ENCODE measurements at regions not wholly inside any gene's neighbourhood (a gene's known extent, or its start where the extent isn't known, plus 50 kb on each side); places are given as distances from the start of the nearest gene placed in this dataset.
A peak's percentile ranks its signal among the peaks of the same experiment; 100 is the strongest.

DNA sequence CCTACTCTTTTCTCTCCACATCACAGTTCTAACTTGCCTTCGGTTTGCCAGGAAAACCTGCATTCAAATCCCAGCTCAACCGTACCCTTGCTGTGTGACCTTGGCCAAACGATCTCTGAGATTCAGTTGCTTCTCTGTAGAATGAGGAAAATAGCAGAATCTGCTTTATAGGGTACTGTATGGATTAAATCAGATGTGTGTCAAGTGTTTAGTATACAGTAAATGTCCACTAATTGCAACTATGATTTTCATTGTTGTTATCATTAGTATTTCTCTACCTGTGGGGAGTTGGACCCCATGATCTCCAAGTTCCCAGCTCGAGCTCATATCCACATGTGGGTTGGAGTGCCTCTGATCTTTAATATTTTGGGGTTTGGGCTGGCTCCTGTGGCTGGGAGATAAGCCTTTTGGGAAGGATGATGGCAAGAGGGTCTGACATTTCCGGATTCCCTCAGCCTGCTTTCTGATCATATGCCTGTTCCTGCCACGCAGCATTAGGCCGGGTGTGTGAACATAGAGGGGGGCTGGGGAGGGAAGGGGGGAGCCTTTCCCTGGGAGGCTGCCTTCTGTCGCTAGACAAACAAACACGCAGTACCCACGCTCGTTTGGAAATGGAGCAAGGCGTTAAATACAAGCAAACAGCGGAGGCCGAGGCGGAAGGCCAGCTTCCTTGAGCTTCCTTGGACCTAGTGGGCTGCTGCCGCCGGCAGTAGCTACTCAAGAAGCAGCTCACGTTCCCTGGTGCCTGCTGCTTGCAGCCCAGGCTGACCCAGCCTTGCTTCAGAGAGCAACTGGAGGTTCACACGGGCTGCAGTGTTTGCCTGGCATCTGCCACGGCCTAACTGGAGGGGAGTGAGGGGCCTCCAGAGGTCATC, 213.5 kb upstream of the LHX5 start:
- no peak for DNase-seq (ENCODE audit: low read depth)

DNA sequence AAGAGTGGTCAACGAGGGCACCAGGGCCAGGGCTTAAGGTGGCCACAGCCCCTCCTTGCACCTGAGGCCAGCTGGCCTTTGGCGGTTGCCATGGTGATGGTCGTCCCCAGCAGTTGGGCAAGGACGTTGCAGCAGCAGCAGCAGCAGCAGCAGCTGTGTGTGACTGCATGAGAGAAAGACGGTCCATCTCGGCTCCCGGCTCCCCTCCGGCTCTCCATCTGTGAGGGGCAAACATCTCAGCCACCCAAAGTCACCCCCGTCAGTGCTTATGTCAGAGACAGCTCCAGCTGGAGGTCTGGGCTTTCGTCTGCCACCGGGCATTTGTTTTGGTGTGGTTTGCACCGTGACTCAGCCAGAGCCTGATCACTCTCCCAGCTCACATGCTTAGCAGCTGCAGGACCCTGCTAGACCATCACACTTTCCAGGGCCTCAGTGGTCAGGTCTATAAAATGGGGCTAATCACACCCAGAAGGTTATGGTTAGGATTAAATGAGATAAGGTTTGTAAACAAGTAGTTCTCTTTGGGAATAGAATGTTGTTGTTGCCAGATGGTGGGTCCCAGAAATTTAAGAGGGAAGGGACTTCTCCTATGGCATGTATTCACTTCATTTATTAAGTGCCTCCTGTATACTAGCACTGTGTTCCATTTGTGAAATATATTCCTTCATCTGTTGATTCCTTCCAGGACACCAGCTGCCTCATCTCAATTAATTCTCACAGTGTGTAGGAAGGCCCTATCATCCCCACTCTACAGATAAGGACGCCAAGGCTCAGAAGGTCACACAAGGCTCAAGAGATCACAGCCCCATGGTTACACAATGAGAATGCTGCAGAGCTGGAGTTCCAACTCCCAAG, 212.6 kb upstream of the LHX5 start:
- peak; percentile 66 for DNase-seq (ENCODE audit: low read depth)

DNA sequence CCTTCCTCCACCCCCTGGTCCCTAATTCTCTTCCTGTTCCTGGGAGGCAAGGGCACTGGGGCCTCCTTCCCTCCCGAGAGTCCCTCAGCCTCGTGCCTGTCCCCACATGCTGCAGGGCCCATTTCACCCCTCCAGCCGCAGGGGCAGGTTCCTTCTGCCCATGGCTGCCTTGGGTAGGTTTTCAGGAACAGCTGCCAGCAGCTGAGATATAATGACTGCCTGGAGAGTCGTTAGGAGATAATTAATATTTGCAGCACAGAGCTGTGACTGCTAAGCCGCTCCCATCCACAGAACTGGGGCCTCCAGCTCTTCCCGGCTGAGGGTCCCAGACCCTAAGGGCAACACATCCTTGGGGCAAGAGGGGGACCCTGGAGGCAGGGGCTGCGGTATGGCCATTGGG, 211.9 kb upstream of the LHX5 start:
- DNase-seq (ENCODE audit: low read depth): no peak

DNA sequence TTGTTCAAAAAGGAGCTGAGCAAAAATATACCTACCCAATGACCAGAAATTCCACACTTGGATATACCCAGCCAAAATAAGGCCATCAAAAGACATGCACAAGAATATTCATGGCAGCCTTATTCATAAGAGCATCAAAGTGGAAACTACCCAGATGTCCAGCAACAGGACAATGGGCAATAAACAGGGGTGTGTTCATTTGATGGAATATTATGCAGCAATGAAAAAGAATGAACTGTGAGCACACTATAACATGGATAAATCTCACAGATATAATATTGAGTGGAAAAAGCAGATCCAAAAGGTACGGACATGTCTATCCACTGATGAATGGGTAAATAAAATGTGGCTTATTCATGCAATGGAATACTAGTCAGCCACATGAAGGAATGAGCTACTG, 209.2 kb upstream of the LHX5 start:
- no peak for DNase-seq (ENCODE audit: low read depth)

DNA sequence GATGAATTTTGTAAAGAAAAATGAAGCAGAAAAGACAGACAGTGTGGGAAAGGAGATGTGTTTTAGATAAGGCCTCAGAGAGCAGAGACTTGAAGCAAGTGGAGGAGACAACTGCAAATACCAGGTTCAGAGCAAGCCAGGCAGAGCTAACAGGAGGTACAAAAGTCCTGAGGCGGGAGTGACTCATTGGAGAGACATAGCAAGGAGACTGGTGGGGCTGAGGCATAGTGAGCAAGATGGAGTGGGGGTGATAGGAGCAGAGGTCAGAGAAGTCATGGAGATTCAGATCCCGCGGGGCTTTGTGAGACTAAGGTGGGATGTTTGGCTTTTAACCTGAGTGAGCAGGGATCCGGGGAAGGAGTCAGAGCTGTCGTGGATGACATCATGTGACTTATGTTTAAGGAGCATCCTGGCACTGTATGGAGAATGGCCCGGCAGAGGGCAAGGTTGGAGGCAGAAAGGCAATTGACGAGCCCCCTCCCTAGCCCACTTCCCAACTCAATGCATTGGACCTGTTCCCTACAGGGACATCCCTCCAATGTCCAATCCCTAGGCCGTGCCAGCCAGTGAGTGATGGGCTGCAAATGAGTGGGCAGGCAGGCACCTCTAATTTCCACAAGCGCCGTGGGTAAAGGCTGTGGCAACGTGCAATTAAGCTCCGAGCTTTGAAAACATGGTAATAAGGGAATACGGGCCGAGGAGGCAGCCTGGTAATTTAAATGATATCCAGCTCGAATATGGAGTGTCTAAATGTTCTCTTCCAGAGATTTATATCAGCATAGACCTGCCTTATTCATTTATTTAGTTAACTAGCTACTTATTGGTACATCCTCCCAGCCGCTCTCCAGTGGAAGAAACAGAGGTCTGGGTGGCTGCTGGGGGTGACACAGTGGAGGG, 206.8 kb upstream of the LHX5 start:
- peak; percentile 57 for DNase-seq (ENCODE audit: low read depth)

DNA sequence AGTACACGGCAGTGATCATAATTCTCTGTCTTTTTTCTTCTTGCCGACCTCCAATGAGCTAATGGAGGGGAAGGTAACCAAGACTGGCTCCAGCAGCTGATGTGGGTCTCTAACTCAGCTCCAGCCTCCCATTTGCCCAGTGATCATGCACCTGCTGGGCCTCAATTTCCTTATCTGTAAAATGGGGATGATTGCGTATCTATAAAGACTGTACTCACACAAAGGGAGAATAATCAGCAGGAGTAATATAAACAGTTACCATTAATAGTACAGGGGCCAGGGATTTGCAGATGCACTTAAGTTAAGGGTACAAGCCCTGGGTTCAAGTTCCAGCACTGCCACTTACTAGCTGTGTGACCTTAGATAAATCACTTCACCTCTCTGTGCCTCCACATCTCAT, 204.9 kb upstream of the LHX5 start:
- no peak for DNase-seq (ENCODE audit: low read depth)

DNA sequence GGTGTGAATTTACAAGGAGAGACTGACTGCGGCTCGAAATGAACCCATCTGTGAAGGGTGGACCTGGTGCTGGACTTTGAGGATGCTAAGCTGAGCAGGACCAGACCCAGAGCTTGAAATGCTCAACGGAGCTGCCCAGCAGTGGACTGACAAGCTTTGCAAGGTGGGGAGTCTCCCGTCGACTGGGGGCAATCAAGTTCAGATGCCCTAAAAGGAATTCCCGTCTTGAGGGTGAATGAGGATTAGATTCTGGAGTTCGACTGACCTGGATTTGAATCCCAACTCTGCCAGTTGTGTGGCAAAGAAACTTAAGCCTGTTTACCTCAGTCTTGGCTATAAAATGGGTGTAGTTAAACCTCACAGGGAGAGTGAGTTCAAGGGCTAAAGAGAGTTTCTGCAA, 204.4 kb upstream of the LHX5 start:
- DNase-seq (ENCODE audit: low read depth): no peak

DNA sequence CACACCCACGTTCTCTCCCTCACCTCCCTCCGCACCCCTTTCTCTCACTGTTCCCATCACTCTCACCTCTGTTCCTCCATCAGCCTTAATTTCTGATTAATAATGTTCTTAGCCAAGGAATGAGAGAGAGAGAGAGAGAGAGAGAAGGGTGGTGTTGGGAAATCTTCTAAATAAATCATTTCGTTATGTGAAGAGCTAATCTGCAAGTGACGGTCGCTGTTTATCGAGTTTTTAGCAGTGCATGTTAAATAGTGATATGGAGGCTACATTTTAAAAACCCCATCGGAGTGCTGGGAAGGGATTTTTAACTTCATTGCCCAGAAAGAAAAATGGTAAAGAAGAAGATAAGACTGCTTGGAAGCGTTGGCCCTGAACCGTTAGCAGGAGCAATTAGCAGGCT, 203.3 kb upstream of the LHX5 start:
- DNase-seq (ENCODE audit: low read depth): no peak

DNA sequence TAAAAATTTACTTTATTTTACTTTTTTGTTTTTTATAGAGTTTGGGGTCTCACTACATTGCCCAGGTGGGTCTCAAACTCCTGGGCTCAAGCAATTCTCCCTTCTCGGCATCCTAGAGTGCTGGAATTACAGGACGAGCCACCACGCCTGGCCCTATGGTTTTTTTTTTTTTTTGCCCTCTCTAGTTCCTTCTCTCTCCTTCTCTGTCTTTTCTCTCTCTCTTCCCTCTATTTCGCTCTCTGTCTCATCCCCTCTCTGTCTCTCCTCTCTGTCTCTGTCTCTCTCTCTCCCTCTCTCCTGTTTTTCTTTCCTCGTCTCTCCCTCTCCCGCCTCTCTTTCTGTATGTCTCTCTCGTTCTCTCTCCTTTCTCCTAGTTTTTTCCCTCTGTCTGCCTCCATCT, 202.6 kb upstream of the LHX5 start:
- DNase-seq (ENCODE audit: low read depth): no peak

DNA sequence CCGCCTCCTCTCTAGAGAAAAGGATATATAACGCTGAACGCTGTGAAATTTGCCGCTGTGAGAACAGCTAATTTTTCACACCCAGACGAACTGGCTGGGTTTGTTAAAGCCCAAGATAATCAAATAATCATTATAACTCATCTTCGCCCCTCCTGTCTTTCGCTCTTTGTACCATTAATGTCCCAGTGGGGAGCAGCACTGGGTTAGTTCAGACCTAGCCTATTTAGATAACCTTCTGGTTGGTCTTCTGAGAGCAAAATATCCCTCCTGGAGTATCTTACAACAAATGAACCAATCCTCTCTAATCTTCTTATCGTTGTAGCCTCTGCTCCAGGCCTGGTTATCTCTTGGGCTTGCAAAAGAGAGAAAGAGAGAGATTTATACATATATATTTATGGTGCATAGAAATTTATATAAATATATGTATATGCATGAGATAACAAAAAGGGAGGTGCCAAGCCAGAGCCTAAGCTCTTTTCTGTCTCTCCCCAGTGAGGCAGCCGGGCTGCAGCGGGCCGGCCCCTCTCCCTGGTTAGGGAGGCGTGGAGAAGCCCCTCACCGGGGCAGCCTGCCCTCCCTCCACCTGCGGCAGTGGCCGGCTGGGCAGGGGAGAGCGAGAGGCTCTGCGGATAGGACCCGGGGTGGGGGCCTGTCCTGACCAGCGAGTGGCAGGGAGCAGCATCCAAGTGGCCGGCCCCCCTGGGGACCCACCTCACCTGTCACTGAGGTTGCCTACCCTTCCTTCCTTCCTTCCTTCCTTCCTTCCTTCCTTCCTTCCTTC, 202.0 kb upstream of the LHX5 start:
- DNase-seq (ENCODE audit: low read depth): no peak

DNA sequence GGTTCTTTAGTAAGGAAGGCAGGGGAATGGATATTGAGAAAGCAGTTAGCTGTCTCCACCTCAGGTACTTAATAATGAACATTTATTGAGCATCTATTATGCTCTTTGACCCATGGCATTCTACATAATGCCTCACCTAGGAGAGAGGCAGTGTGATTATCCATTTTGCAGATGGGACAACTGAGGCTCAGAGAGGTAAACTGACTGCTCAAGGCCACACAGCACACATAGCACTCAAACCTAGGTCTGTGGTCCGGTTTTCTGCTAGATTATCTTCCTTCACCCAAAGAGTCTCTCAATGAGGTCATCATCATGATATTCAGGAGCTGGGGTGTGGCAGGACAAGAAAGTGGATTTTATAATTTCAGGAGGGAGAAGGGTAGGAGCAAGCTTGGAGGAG, 199.1 kb upstream of the LHX5 start:
- DNase-seq (ENCODE audit: low read depth): no peak

DNA sequence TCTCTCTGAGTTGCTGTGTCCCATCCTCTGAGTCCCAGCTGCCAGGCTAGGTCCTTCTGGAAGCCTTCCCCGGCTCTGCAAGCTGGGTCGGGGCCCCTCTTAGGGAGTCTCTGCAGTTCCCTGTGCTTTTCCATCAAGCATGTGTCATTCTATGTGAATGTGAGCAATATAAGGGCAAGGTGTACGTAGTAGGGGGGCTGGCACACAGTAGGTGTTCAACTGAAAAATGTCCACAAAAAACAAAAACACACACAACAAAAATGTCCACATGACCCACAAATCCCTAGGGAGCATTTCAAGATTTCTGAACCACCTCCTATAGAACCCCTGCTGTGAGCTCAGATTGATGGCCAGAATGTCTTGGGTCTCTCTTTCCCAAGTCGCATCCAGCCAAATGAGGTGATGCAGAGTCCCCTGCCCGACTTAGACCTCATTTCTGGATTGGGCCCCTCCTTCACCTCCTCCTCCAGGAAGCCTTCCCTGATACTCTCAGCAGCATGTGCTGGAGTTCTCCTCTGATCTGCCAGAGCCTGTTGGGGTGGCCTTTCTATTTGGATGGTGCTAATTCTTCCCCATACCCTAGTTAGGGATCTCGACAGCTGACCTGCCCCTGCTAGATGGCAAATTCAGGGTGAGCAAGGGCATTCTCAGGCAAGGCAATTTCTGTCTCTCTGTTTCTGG, 196.1 kb upstream of the LHX5 start:
- DNase-seq (ENCODE audit: low read depth): no peak

DNA sequence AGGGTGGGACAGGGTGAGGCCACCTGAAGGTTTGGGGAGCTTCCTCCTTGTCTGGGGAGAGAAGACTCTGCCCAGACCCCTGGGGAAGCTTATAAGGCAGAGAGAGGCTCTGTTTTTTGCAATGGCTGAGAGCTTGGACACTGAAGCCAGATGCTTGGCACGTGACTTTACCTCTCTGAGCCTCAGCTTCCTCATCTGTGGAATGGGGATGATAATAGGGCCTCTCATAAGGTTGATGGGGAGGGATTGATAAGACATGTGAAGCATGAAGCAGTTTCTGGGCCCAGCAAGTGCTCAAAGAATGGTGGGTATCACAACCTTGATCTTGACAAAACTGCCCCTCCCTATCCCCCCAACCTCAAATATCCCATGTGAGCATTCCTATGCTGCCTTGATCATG, 195.4 kb upstream of the LHX5 start:
- no peak for DNase-seq (ENCODE audit: low read depth)

DNA sequence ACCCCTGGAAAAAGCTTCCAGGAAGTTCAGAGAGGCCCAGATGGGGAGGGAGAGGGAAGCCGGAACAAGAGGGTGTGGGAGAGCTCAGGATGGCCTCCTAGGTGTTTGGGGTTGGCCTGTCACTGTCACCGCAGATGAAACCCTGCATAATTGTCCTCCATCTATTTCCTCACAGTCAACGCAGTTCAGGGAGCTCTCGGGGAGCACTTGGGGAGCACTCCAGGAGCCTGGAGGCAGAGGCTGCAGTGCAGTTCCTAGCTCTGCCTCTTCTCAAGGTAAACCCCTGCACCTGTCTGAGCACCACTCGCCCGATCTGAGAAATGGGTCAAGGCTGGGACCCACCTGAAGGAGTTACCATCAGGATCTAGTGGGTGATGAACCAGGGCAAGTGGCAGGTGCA, 194.6 kb upstream of the LHX5 start:
- no peak for DNase-seq (ENCODE audit: low read depth)

DNA sequence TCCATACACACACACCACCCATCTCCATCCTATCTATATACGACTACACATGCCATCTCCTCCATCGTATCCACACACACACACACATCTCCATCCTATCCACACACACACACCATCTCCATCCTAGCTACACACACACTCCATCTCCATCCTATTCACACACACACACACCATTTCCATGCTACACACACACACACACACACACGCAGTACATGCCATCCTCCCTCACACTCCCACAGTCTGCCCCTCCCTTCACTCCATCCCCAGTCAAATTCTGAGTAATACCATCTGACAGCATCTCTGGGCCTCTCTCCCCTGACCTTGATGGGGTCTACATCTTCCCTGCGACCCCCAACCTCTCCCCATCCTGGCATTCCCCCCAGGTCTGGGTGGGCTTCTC, 193.8 kb upstream of the LHX5 start:
- DNase-seq (ENCODE audit: low read depth): no peak

DNA sequence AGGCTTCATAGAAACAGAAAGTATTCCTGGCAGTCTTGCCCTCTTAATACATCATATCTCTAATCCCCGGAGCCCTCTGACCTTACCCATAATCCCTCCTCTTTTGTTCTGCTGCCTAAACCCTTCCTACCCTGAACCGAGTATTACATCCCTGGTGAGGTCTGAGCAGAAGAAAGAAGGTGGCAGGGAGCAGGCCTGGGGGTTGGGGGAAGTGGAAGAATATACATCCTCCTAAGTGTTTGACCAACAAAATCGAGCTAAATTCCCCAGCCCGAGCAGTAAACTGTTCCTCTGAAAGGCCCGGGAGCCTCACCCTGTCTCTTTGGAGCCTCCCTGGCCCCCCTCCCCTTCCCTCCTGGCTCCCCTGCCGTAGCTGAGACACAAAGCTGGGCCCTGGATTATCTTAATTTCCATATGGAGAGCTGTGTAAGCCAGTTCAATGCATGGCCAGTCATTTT, 192.6 kb upstream of the LHX5 start:
- no peak for DNase-seq (ENCODE audit: low read depth)

DNA sequence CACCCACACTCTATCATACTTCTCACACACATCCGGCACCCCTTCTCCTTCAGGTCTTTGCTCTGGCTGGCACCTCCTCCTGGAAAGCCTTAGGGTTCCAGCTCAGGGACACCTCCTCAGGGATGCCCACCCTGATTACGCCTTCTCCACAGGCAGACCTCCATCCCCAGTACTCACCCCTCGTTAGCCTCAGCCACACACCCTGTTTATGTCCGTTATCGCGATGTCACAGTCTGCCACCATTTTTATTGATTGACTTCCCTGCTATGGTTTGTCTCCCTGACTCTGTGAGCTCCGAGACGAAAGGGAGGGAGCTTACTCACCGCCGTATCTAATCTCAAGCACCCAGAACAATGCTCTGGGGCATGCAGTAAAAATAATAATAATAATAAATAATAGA, 191.7 kb upstream of the LHX5 start:
- no peak for DNase-seq (ENCODE audit: low read depth)

DNA sequence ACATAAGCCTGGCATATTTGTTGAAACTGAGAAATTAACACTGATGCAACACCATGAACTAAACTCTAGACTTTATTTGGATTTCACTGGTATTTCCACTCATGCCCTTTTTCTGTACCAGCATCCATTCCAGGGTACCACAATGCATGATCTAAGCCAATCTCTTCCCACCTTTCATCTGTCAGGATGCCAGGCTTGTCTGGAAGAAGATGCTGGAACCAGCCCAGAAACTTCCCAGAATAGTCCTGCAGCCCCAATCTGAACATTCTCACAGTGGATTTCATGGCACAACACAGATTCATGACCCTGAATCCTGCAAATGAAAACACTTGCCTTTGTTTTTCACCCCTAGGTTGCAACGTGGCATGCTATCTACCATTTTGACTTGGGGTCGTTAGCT, 189.3 kb upstream of the LHX5 start:
- no peak for DNase-seq (ENCODE audit: low read depth)

DNA sequence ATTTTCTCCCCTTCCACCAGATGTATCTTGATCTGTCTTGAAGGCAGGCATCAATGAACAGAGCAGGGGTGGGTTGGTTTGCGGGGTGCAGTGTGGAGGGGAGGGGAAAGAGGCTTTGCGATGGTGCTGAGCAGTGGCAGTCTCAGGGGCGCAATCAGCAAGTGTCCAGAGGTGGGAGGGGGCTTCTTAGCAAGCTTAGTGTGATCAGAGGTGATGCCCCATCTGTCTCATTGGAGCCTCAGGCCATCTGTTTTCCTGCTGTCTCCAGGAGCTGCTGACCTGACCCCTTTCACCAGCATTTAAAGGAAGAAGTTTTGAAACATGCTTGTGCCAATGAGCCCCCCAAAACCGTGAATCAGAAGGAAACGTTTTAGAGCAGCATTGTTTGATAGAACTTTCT, 187.7 kb upstream of the LHX5 start:
- no peak for DNase-seq (ENCODE audit: low read depth)

DNA sequence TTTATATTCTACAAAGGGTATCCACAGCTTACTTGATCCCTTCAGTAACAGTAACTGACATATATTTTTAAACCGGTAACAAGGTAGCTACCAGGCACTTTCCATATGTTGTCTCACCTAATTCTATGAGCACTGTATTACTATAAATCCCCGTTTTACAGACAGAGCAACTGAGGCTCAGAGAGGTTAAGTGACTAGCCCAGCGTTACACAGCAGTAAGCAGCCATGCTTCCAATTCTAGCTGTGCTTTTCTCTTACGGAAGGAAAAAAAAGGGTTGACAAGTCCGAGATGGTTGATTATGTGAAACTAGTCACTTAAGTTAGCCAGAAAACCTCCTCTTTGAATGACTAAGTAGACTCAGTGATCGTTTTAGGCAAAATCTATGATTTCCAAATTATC, 187.3 kb upstream of the LHX5 start:
- no peak for DNase-seq (ENCODE audit: low read depth)

All from RPMI7951 (cell line).